OCI-LY7 (cell line): ENCODE measurements at regions not wholly inside any gene's neighbourhood (a gene's known extent, or its start where the extent isn't known, plus 50 kb on each side); places are given as distances from the start of the nearest gene placed in this dataset.

Experiments used
- BruUV-seq: library from RNA; stranded (reverse); fragments of 400-500 nt; replicated peaks from 2 replicates; lab custom pipeline; 2021; lab: Mats Ljungman, UMichigan
- CTCF ChIA-PET: fragments of 300-600 bp; sonication (Branson Sonifier 250); formaldehyde crosslinking; loops from one replicate; lab custom pipeline; 2022; ENCODE audit warnings: antibody characterized with exemption; ENCODE audit not compliant: unreplicated experiment; lab: Charles Lee
- POLR2A ChIA-PET: fragments of 300-600 bp; sonication (Branson Sonifier 250); formaldehyde crosslinking; loops from one replicate; lab custom pipeline; 2022; ENCODE audit warnings: antibody characterized with exemption; lab: Charles Lee
- DNase-seq: peaks from one replicate; pipeline ENCODE4 v3.0.0-alpha.2; 2015; ENCODE audit warnings: low spot score
- H2AFZ ChIP-seq: fragments of 200-600 bp; sonication (generic), shearing (Covaris generic); 2 replicates; pipeline ENCODE4 v1.6.1; 2014; ENCODE audit warnings: mild to moderate bottlenecking, antibody characterized with exemption, low read length, moderate library complexity
- H3K27ac ChIP-seq: fragments of 200-600 bp; sonication (generic); 2 replicates; pipeline ENCODE4 v1.5.1; 2014; ENCODE audit warnings: mixed run types, low read depth, mild to moderate bottlenecking, moderate library complexity, low read length, inconsistent platforms; ENCODE audit not compliant: poor library complexity, severe bottlenecking
- H3K36me3 ChIP-seq: fragments of 200-600 bp; sonication (generic); 2 replicates; pipeline ENCODE4 v1.6.1; 2014; ENCODE audit warnings: mild to moderate bottlenecking, antibody characterized with exemption, low read length, moderate library complexity, mixed read lengths; ENCODE audit not compliant: insufficient read depth
- H3K4me1 ChIP-seq: fragments of 200-600 bp; sonication (generic); 2 replicates; pipeline ENCODE4 v1.5.1; 2014; ENCODE audit warnings: mild to moderate bottlenecking, low read length; ENCODE audit not compliant: insufficient read depth, poor library complexity, severe bottlenecking
- H3K4me2 ChIP-seq: fragments of 200-600 bp; sonication (generic); 2 replicates; pipeline ENCODE4 v1.6.1; 2014; ENCODE audit warnings: mild to moderate bottlenecking, low read length
- H3K4me3 ChIP-seq: fragments of 200-600 bp; sonication (generic); 2 replicates; pipeline ENCODE4 v1.5.1; 2014; ENCODE audit warnings: mild to moderate bottlenecking, low read depth, low read length; ENCODE audit not compliant: poor library complexity, severe bottlenecking
- H3K79me2 ChIP-seq: fragments of 200-600 bp; sonication (generic); 2 replicates; pipeline ENCODE4 v1.6.1; 2016; ENCODE audit warnings: low read depth, mild to moderate bottlenecking, low read length, moderate library complexity, mixed read lengths; ENCODE audit not compliant: insufficient read depth
- H3K9me2 ChIP-seq: fragments of 200-600 bp; sonication (generic); 2 replicates; pipeline ENCODE4 v1.6.1; 2016; ENCODE audit warnings: mild to moderate bottlenecking, low read length, mixed read lengths; ENCODE audit not compliant: insufficient read depth
- H3K9me3 ChIP-seq: fragments of 200-600 bp; sonication (generic); 2 replicates; pipeline ENCODE4 v1.6.1; 2014; ENCODE audit warnings: mild to moderate bottlenecking, mixed run types, low read length, mixed read lengths
- H4K20me1 ChIP-seq: fragments of 200-600 bp; sonication (generic); 2 replicates; pipeline ENCODE4 v1.6.1; 2014; ENCODE audit warnings: mild to moderate bottlenecking, antibody characterized with exemption, low read length, moderate library complexity, mixed read lengths; ENCODE audit not compliant: insufficient read depth
- CTCF ChIP-seq: fragments of 200-600 bp; sonication (generic); conservative IDR thresholded peaks from 2 replicates; pipeline ENCODE4 v1.5.1; 2014; ENCODE audit warnings: mild to moderate bottlenecking, antibody characterized with exemption, low read length, moderate library complexity, mixed read lengths
- EZH2phosphoT487 ChIP-seq: fragments of 200-600 bp; sonication (generic); IDR thresholded peaks from 2 replicates; pipeline ENCODE4 v1.6.1; 2018; ENCODE audit warnings: low read depth, borderline replicate concordance, mild to moderate bottlenecking, mixed run types, antibody characterized with exemption, low read length, moderate library complexity, mixed read lengths
- intact Hi-C: fragments of 100-400 bp; cut with micrococcal nuclease; formaldehyde crosslinking; loops from one replicate; pipeline ENCODE4 v1.10.0; 2022; ENCODE audit not compliant: unreplicated experiment

- Histone ChIP-seq H3K9me3 (no peaks in the 10 kb centered on the region), H2AFZ (no peak overlapping the region), H3K4me1 (no peaks in the 10 kb centered on the region), H3K79me2 (no peaks in the 10 kb centered on the region), H3K9me2 (no peaks in the 10 kb centered on the region; the same call in 1 of the 2 replicates), H3K27ac (no peak overlapping the region), H3K4me3 (no peak overlapping the region), H4K20me1 (no peaks in the 10 kb centered on the region), H3K4me2 (no peak overlapping the region), H3K36me3 (no peaks in the 10 kb centered on the region)
- CTCF ChIA-PET: no interaction called here
- no TSS peak for BruUV-seq
- POLR2A ChIA-PET: no interaction called here
- no peak for DNase-seq
- intact Hi-C loops: no loop called here
- TF ChIP-seq EZH2phosphoT487 (no peak), CTCF (no peak)
Measured at GRCh38 chr10:29142516-29143314, 146.2 kb upstream of the LYZL1 start.

- Histone ChIP-seq H3K4me2 (no peak overlapping the region), H3K9me2 (no peaks in the 10 kb centered on the region; the same call in 1 of the 2 replicates), H4K20me1 (no peaks in the 10 kb centered on the region), H3K4me3 (no peak overlapping the region), H3K27ac (no peak overlapping the region), H3K79me2 (no peaks in the 10 kb centered on the region), H3K36me3 (no peaks in the 10 kb centered on the region), H3K4me1 (no peaks in the 10 kb centered on the region), H2AFZ (no peak overlapping the region), H3K9me3 (no peaks in the 10 kb centered on the region)
- BruUV-seq: no TSS peak
- DNase-seq: no peak
- intact Hi-C loops: no loop called here
- CTCF ChIA-PET: interaction anchor here (1.1 kb wide), 1 partner anchor 13 kb away, joined by 3 read pairs; no protein-coding TSS in a partner anchor
- POLR2A ChIA-PET: interaction anchor here (0.7 to 1.1 kb wide), 2 partner anchors 9 to 17 kb away, joined by 3 read pairs; no protein-coding TSS in a partner anchor
- TF ChIP-seq CTCF: no peak
- TF ChIP-seq EZH2phosphoT487: no peak
Measured at GRCh38 chr10:29144126-29144525, 144.7 kb upstream of the LYZL1 start.
